H9 (cell line): ENCODE measurements at regions not wholly inside any gene's neighbourhood (a gene's known extent, or its start where the extent isn't known, plus 50 kb on each side); places are given as distances from the start of the nearest gene placed in this dataset.

ENCODE experiments used
- DNase-seq: peaks from one replicate; pipeline ENCODE4 v3.0.0-alpha.2; 2017
- H2AFZ ChIP-seq: one replicate; pipeline ENCODE4 v1.6.1; 2013; ENCODE audit warnings: mild to moderate bottlenecking, low read length, control low read depth, moderate library complexity
- H2AK5ac ChIP-seq: 2 replicates; pipeline ENCODE4 v1.6.1; 2013; ENCODE audit warnings: low read length, control low read depth, mixed read lengths; ENCODE audit not compliant: insufficient read length
- H2BK120ac ChIP-seq: one replicate; pipeline ENCODE4 v1.6.1; 2013; ENCODE audit warnings: low read depth, mild to moderate bottlenecking, low read length, control low read depth, inconsistent platforms; ENCODE audit not compliant: poor library complexity, severe bottlenecking
- H2BK12ac ChIP-seq: 2 replicates; pipeline ENCODE4 v1.6.1; 2013; ENCODE audit warnings: low read length, control low read depth, mixed read lengths, low read depth; ENCODE audit not compliant: insufficient read length
- H2BK15ac ChIP-seq: 2 replicates; pipeline ENCODE4 v1.6.1; 2013; ENCODE audit warnings: low read depth, low read length, control low read depth
- H2BK20ac ChIP-seq: one replicate; pipeline ENCODE4 v1.6.1; 2013; ENCODE audit warnings: low read depth, mild to moderate bottlenecking, low read length, control low read depth, inconsistent platforms; ENCODE audit not compliant: poor library complexity, severe bottlenecking
- H2BK5ac ChIP-seq: 2 replicates; pipeline ENCODE4 v1.6.1; 2013; ENCODE audit warnings: low read length, control low read depth, mixed read lengths; ENCODE audit not compliant: insufficient read length
- H3K14ac ChIP-seq: 2 replicates; pipeline ENCODE4 v1.6.1; 2013; ENCODE audit warnings: low read length, control low read depth; ENCODE audit not compliant: insufficient read depth
- H3K18ac ChIP-seq: 2 replicates; pipeline ENCODE4 v1.6.1; 2013; ENCODE audit warnings: low read depth, mild to moderate bottlenecking, mixed read lengths, low read length, control low read depth; ENCODE audit not compliant: insufficient read length
- H3K23ac ChIP-seq: 2 replicates; pipeline ENCODE4 v1.6.1; 2013; ENCODE audit warnings: low read length, control low read depth, mixed read lengths, low read depth; ENCODE audit not compliant: insufficient read length
- H3K23me2 ChIP-seq: 2 replicates; pipeline ENCODE4 v1.6.1; 2013; ENCODE audit warnings: low read depth, mild to moderate bottlenecking, mixed read lengths, low read length, control low read depth; ENCODE audit not compliant: insufficient read length, poor library complexity, severe bottlenecking
- H3K27ac ChIP-seq: 2 replicates; pipeline ENCODE4 v1.5.1; 2013; ENCODE audit warnings: low read length, control low read depth, mixed read lengths, low read depth; ENCODE audit not compliant: insufficient read length
- H3K27me3 ChIP-seq: 2 replicates; pipeline ENCODE4 v1.6.1; 2013; ENCODE audit warnings: low read length, control low read depth, inconsistent platforms; ENCODE audit not compliant: insufficient read depth
- H3K4ac ChIP-seq: 2 replicates; pipeline ENCODE4 v1.6.1; 2013; ENCODE audit warnings: low read depth, mild to moderate bottlenecking, control low read depth, inconsistent platforms, low read length, moderate library complexity
- H3K4me1 ChIP-seq: 2 replicates; pipeline ENCODE4 v1.6.1; 2013; ENCODE audit warnings: low read length, control low read depth, inconsistent platforms; ENCODE audit not compliant: insufficient read depth
- H3K4me2 ChIP-seq: 2 replicates; pipeline ENCODE4 v1.6.1; 2013; ENCODE audit warnings: low read length, control low read depth, mixed read lengths; ENCODE audit not compliant: insufficient read length, insufficient read depth
- H3K56ac ChIP-seq: 2 replicates; pipeline ENCODE4 v1.6.1; 2013; ENCODE audit warnings: low read depth, mild to moderate bottlenecking, mixed read lengths, low read length, control low read depth; ENCODE audit not compliant: insufficient read length
- H3K79me1 ChIP-seq: 2 replicates; pipeline ENCODE4 v1.6.1; 2013; ENCODE audit warnings: low read depth, mild to moderate bottlenecking, moderate library complexity, low read length, control low read depth, inconsistent platforms; ENCODE audit not compliant: insufficient read depth, poor library complexity, severe bottlenecking
- H3K79me2 ChIP-seq: 2 replicates; pipeline ENCODE4 v1.6.1; 2013; ENCODE audit warnings: low read length, control low read depth, inconsistent platforms; ENCODE audit not compliant: insufficient read depth
- H3K9ac ChIP-seq: 2 replicates; pipeline ENCODE4 v1.6.1; 2013; ENCODE audit warnings: low read length, control low read depth, mixed read lengths; ENCODE audit not compliant: insufficient read length; ENCODE audit errors: extremely low read depth
- H3K9me3 ChIP-seq: one replicate; pipeline ENCODE4 v1.6.1; 2013; ENCODE audit warnings: low read depth, low read length, inconsistent platforms; ENCODE audit not compliant: control insufficient read depth
- H3T11ph ChIP-seq: one replicate; pipeline ENCODE4 v1.6.1; 2013; ENCODE audit warnings: mild to moderate bottlenecking, low read length, control low read depth, inconsistent platforms
- H4K20me1 ChIP-seq: one replicate; pipeline ENCODE4 v1.6.1; 2013; ENCODE audit not compliant: control insufficient read depth, insufficient read length, insufficient read depth
- H4K5ac ChIP-seq: 2 replicates; pipeline ENCODE4 v1.6.1; 2013; ENCODE audit warnings: low read depth, mild to moderate bottlenecking, mixed read lengths, low read length, control low read depth; ENCODE audit not compliant: insufficient read length
- H4K8ac ChIP-seq: replicated peaks from 2 replicates; pipeline ENCODE4 v1.6.1; 2013; ENCODE audit warnings: low read length, control low read depth, mixed read lengths, low read depth; ENCODE audit not compliant: insufficient read length
- H4K91ac ChIP-seq: 2 replicates; pipeline ENCODE4 v1.6.1; 2013; ENCODE audit warnings: low read depth, mild to moderate bottlenecking, moderate library complexity, mixed read lengths, low read length, control low read depth; ENCODE audit not compliant: insufficient read length
- H3K27ac Mint-ChIP-seq, 3 experiments: 2 replicates in 2 of 3; 3 replicates in 1 of 3; pipeline ENCODE4 v1.8.0; 2020 to 2021; ENCODE audit warnings: mixed read lengths in 3 of 3, mild to moderate bottlenecking in 1 of 3, moderate library complexity in 1 of 3
- H3K27me3 Mint-ChIP-seq: 2 replicates; pipeline ENCODE4 v1.8.0; 2021; ENCODE audit warnings: low read depth, mild to moderate bottlenecking, moderate library complexity, mixed read lengths
- H3K36me3 Mint-ChIP-seq, 3 experiments: 2 replicates in 2 of 3; 3 replicates in 1 of 3; pipeline ENCODE4 v1.8.0; 2020 to 2021; ENCODE audit warnings: low read depth in 3 of 3, mixed read lengths in 3 of 3; ENCODE audit not compliant: insufficient read depth in 1 of 3
- H3K4me1 Mint-ChIP-seq, 2 experiments: 2 replicates each; pipeline ENCODE4 v1.8.0; 2020; ENCODE audit warnings: mixed read lengths in 2 of 2
- H3K4me3 Mint-ChIP-seq, 2 experiments: 2 replicates in 1 of 2; 3 replicates in 1 of 2; pipeline ENCODE4 v1.8.0; 2020 to 2021; ENCODE audit warnings: mild to moderate bottlenecking in 2 of 2, mixed read lengths in 2 of 2, moderate library complexity in 1 of 2
- H3K9me3 Mint-ChIP-seq, 2 experiments: 2 replicates in 1 of 2; 3 replicates in 1 of 2; pipeline ENCODE4 v1.8.0; 2020; ENCODE audit warnings: mild to moderate bottlenecking in 2 of 2, mixed read lengths in 2 of 2, moderate library complexity in 1 of 2
- CTCF ChIP-seq: fragments of 200-600 bp; sonication (generic); conservative IDR thresholded peaks from 3 replicates; pipeline ENCODE4 v1.8.0; 2021; ENCODE audit warnings: antibody characterized with exemption, mild to moderate bottlenecking
- WGBS: extraction: QIAGEN DNeasy Blood & Tissue Kit; methylation state at CpG from one replicate; pipeline ENCODE4 v1.1.7; 2013; ENCODE audit warnings: missing lambda C conversion rate, low lambda C conversion rate, mixed read lengths; ENCODE audit not compliant: insufficient read length; ENCODE audit errors: extremely low coverage; 5-methylcytosine and 5-hydroxymethylcytosine counted together

GRCh38 chr3:33937628-33938027 lies 139.2 kb downstream of the PDCD6IP start:
- Histone ChIP-seq H3K4ac (no peak overlapping the region), H3K23ac (no peak overlapping the region), H3K9ac (no peak overlapping the region), H4K5ac (no peak overlapping the region), H4K8ac (no peak overlapping the region), H3K27me3 (no peaks in the 10 kb centered on the region), H2BK15ac (no peak overlapping the region), H2BK20ac (no peak overlapping the region), H3K27ac (no peak overlapping the region), H3K18ac (no peak overlapping the region), H2BK12ac (no peak overlapping the region), H4K20me1 (no peaks in the 10 kb centered on the region), H3K9me3 (no peaks in the 10 kb centered on the region), H3K56ac (no peak overlapping the region), H3K23me2 (no peaks in the 10 kb centered on the region), H3K79me2 (no peaks in the 10 kb centered on the region), H3K4me1 (no peaks in the 10 kb centered on the region; the same call in 1 of the 2 replicates), H3K79me1 (no peaks in the 10 kb centered on the region), H3T11ph (no peak overlapping the region), H2AK5ac (no peak overlapping the region), H4K91ac (no peak overlapping the region), H2BK120ac (no peak overlapping the region), H3K4me2 (no peak overlapping the region), H2BK5ac (no peak overlapping the region), H2AFZ (no peak overlapping the region), H3K14ac (no peak overlapping the region)
- no peak for DNase-seq
- H3K27me3 Mint-ChIP-seq, result no peaks in the 10 kb centered on the region
- no peak overlapping the region for H3K27ac Mint-ChIP-seq
- no peak overlapping the region for H3K4me3 Mint-ChIP-seq
- H3K4me1 Mint-ChIP-seq, result peaks cover 5 to 11% of the 10 kb centered on the region in 2 experiments
- H3K36me3 Mint-ChIP-seq, result peaks cover 0 to 2% (median 0%) of the 10 kb centered on the region in 3 experiments; a peak in 1 of 7 replicates
- WGBS, result no CpG with 5 or more reads among the region's 1 CpG
- no peaks in the 10 kb centered on the region; a peak in 1 of 5 replicates for H3K9me3 Mint-ChIP-seq
- no peak for TF ChIP-seq CTCF
